ENCODE measurements at regions not wholly inside any gene's neighbourhood (a gene's known extent, or its start where the extent isn't known, plus 50 kb on each side); places are given as distances from the start of the nearest gene placed in this dataset.

- H3K9me3 ChIP-seq (ENCODE audit: insufficient read depth in 2 of 2, low read depth in 1 of 2, low read length in 1 of 2), result no peaks in the 10 kb centered on the region
- H3K4me1 ChIP-seq (replicated peaks in 1 of 4; ENCODE audit: control insufficient read depth in 3 of 4, insufficient read depth in 4 of 4, low read length in 3 of 4), result no peaks in the 10 kb centered on the region; a peak in 1 of 7 replicates
- H3K79me2 ChIP-seq (ENCODE audit: control insufficient read depth in 1 of 2, insufficient read depth in 2 of 2, low read length in 2 of 2), result no peaks in the 10 kb centered on the region
- H3K27me3 ChIP-seq (replicated peaks in 1 of 4; ENCODE audit: control insufficient read depth in 3 of 4, extremely low read depth in 1 of 4, insufficient read depth in 3 of 4, low read length in 3 of 4), result no peaks in the 10 kb centered on the region
- H3K56ac ChIP-seq (replicated peaks; ENCODE audit: insufficient read length, low read depth, low read length), result no peak overlapping the region
- no peak overlapping the region for H2BK20ac ChIP-seq (ENCODE audit: low read length)
- no peaks in the 10 kb centered on the region for H3K23me2 ChIP-seq (ENCODE audit: low read depth, low read length)
- no peak overlapping the region for H3K9ac ChIP-seq (replicated peaks in 1 of 4; ENCODE audit: extremely low read depth in 1 of 4, low read depth in 3 of 4, low read length in 3 of 4)
- ChIA-PET CTCF (ENCODE audit: partially characterized antibody) (interaction anchor here (0.6 to 1.2 kb wide), 3 partner anchors 14 to 236 kb away, joined by 3 read pairs; no protein-coding TSS in a partner anchor), POLR2A (ENCODE audit: partially characterized antibody) (no interaction called here)
- H2AK5ac ChIP-seq (ENCODE audit: low read depth, low read length), result no peak overlapping the region
- H4K20me1 ChIP-seq (replicated peaks in 1 of 2; ENCODE audit: control insufficient read depth in 1 of 2, insufficient read depth in 2 of 2, low read length in 2 of 2), result no peaks in the 10 kb centered on the region
- no peak overlapping the region for H3K18ac ChIP-seq (ENCODE audit: extremely low read depth, low read length)
- no peaks in the 10 kb centered on the region for H3K79me1 ChIP-seq (ENCODE audit: low read depth, low read length)
- no peak overlapping the region for H3K14ac ChIP-seq (ENCODE audit: insufficient read length)
- no peak overlapping the region for H4K91ac ChIP-seq (replicated peaks; ENCODE audit: insufficient read length, low read length)
- H2BK120ac ChIP-seq (replicated peaks; ENCODE audit: low read depth, low read length), result no peak overlapping the region
- H2BK12ac ChIP-seq (ENCODE audit: low read depth, low read length), result no peak overlapping the region
- H3K4me2 ChIP-seq (ENCODE audit: insufficient read depth in 1 of 2, low read depth in 2 of 2, low read length in 2 of 2), result no peak overlapping the region
- FAIRE-seq (no peak), DNase-seq (ENCODE audit: low read depth in 1 of 2, low spot score in 2 of 2) (no peak)
- no peak overlapping the region for H2BK5ac ChIP-seq (ENCODE audit: low read depth, low read length)
- H2BK15ac ChIP-seq (ENCODE audit: low read length), result no peak overlapping the region
- H4K5ac ChIP-seq (ENCODE audit: insufficient read length, low read depth, low read length), result no peak overlapping the region
- no peak overlapping the region for H3K23ac ChIP-seq (ENCODE audit: insufficient read length)
- H3K36me3 ChIP-seq (ENCODE audit: control insufficient read depth in 2 of 4, insufficient read depth in 4 of 4, low read length in 3 of 4), result no peaks in the 10 kb centered on the region; a peak in 1 of 8 replicates
- H3K4ac ChIP-seq (replicated peaks; ENCODE audit: insufficient read length, low read depth, low read length), result no peak overlapping the region
- H3K27ac ChIP-seq (ENCODE audit: low read depth, low read length), result no peak overlapping the region
- H2AFZ ChIP-seq (ENCODE audit: low read length), result 0 out of 2 replicates have a peak overlapping the region, but pooled peaks have one; percentile 46
- no peak overlapping the region for H4K8ac ChIP-seq (ENCODE audit: extremely low read depth, insufficient read depth, low read length)
- no peak overlapping the region for H3K4me3 ChIP-seq (ENCODE audit: extremely low read depth in 1 of 4, insufficient read depth in 2 of 4, low read depth in 3 of 4, low read length in 4 of 4)
- no peak for TF ChIP-seq ATF3 (IDR thresholded peaks at IDR 0.05; ENCODE audit: insufficient read depth, low read depth, low read length)
- no peak for TF ChIP-seq KDM1A (IDR thresholded peaks at IDR 0.05; ENCODE audit: borderline replicate concordance, low read length)
- TF ChIP-seq HDAC2 (IDR thresholded peaks at IDR 0.05; ENCODE audit: borderline replicate concordance in 1 of 2, low read depth in 2 of 2, low read length in 2 of 2), result no peak
- TF ChIP-seq KDM4A (IDR thresholded peaks at IDR 0.05; ENCODE audit: low read depth, low read length, severe bottlenecking), result no peak
- TF ChIP-seq SP4 (IDR thresholded peaks at IDR 0.05; ENCODE audit: low read length), result no peak
- no peak for TF ChIP-seq SIN3A (conservative IDR thresholded peaks at IDR 0.05 in 1 of 2, IDR thresholded peaks at IDR 0.05 in 1 of 2; ENCODE audit: low read depth in 1 of 2, low read length in 2 of 2)
- TF ChIP-seq GABPA (IDR thresholded peaks at IDR 0.05; ENCODE audit: borderline replicate concordance, insufficient read depth, low read length), result no peak
- no peak for TF ChIP-seq ASH2L (IDR thresholded peaks at IDR 0.05; ENCODE audit: low read length)
- no peak for TF ChIP-seq TCF12 (IDR thresholded peaks at IDR 0.05; ENCODE audit: low read depth, low read length)
- TF ChIP-seq SRF (IDR thresholded peaks at IDR 0.05; ENCODE audit: low read depth, low read length), result no peak
- TF ChIP-seq CHD2 (IDR thresholded peaks at IDR 0.05; ENCODE audit: low read length), result no peak
- no peak for TF ChIP-seq TAF1 (IDR thresholded peaks at IDR 0.05; ENCODE audit: low read depth, low read length)
- no peak for TF ChIP-seq BCL11A (IDR thresholded peaks at IDR 0.05; ENCODE audit: low read depth in 2 of 2, low read length in 2 of 2)
- TF ChIP-seq EP300 (IDR thresholded peaks at IDR 0.05; ENCODE audit: borderline replicate concordance in 1 of 2, low read depth in 2 of 2, low read length in 2 of 2), result no peak
Observed at GRCh38 chr6:134703206-134703605, 246.7 kb downstream of the ALDH8A1 start.
